Neutrophil (primary cell): ENCODE measurements at regions not wholly inside any gene's neighbourhood (a gene's known extent, or its start where the extent isn't known, plus 50 kb on each side); places are given as distances from the start of the nearest gene placed in this dataset.

Source experiments
- H3K27ac ChIP-seq: fragments of 200-600 bp; sonication (generic); 2 replicates; pipeline ENCODE4 v1.5.1; 2016; ENCODE audit warnings: mild to moderate bottlenecking, moderate library complexity
- H3K27me3 ChIP-seq: fragments of 200-600 bp; sonication (generic); 2 replicates; pipeline ENCODE4 v1.6.0; 2016; ENCODE audit warnings: mild to moderate bottlenecking
- H3K36me3 ChIP-seq: fragments of 200-600 bp; sonication (generic); 2 replicates; pipeline ENCODE4 v1.5.1; 2017
- H3K4me1 ChIP-seq, 2 experiments: fragments of 200-600 bp in 1 of 2; sonication (generic) in 1 of 2; 1 replicate in 1 of 2; 2 replicates in 1 of 2; pipeline versions ENCODE4 v1.5.1 to v1.6.1; 2013 to 2016; ENCODE audit warnings: low read depth in 1 of 2, low read length in 1 of 2, mild to moderate bottlenecking in 1 of 2, moderate library complexity in 1 of 2; ENCODE audit not compliant: control insufficient read depth in 1 of 2, insufficient read depth in 1 of 2
- H3K4me3 ChIP-seq, 2 experiments: fragments of 200-600 bp in 1 of 2; sonication (generic) in 1 of 2; 1 replicate in 1 of 2; 2 replicates in 1 of 2; pipeline ENCODE4 v1.5.1; 2013 to 2016; ENCODE audit warnings: low read depth in 1 of 2, low read length in 1 of 2, mild to moderate bottlenecking in 1 of 2, moderate library complexity in 1 of 2
- H3K9me3 ChIP-seq: fragments of 200-600 bp; sonication (generic); 2 replicates; pipeline ENCODE4 v1.5.1; 2016
- CTCF ChIP-seq: fragments of 200-600 bp; sonication (generic); IDR thresholded peaks from 2 replicates; pipeline ENCODE4 v1.5.1; 2016; ENCODE audit warnings: antibody characterized with exemption

- no peaks in the 10 kb centered on the region for H3K36me3 ChIP-seq
- no peak overlapping the region for H3K27ac ChIP-seq
- no peak for TF ChIP-seq CTCF
- H3K9me3 ChIP-seq: no peaks in the 10 kb centered on the region
- no peak overlapping the region for H3K4me3 ChIP-seq
- H3K4me1 ChIP-seq: no peaks in the 10 kb centered on the region
- H3K27me3 ChIP-seq: peaks cover 50% of the 10 kb centered on the region
Observed at GRCh38 chr9:126056312-126057021, 270.2 kb upstream of the MVB12B start.

GRCh38 chr9:126057121-126057825, 269.4 kb upstream of the MVB12B start:
- Histone ChIP-seq H3K36me3 (no peaks in the 10 kb centered on the region), H3K27me3 (peaks cover 50% of the 10 kb centered on the region), H3K4me1 (no peaks in the 10 kb centered on the region), H3K27ac (no peak overlapping the region), H3K4me3 (no peak overlapping the region), H3K9me3 (no peaks in the 10 kb centered on the region)
- no peak for TF ChIP-seq CTCF

- Histone ChIP-seq H3K36me3 (no peaks in the 10 kb centered on the region), H3K9me3 (no peaks in the 10 kb centered on the region)
- TF ChIP-seq CTCF: no peak
Observed at GRCh38 chr9:126058011-126058531, 268.6 kb upstream of the MVB12B start.

GRCh38 chr9:126058591-126058990, 268.0 kb upstream of the MVB12B start:
- H3K4me1 ChIP-seq: no peaks in the 10 kb centered on the region
- H3K4me3 ChIP-seq: no peak overlapping the region
- no peaks in the 10 kb centered on the region for H3K9me3 ChIP-seq
- no peaks in the 10 kb centered on the region for H3K36me3 ChIP-seq
- TF ChIP-seq CTCF: no peak
- peaks cover 38% of the 10 kb centered on the region for H3K27me3 ChIP-seq
- no peak overlapping the region for H3K27ac ChIP-seq

More at GRCh38 chr9:126058011-126058531, 268.6 kb upstream of the MVB12B start:
- Histone ChIP-seq H3K4me1 (no peaks in the 10 kb centered on the region), H3K4me3 (no peak overlapping the region), H3K27ac (no peak overlapping the region), H3K27me3 (peaks cover 43% of the 10 kb centered on the region)

- H3K4me3 ChIP-seq: no peak overlapping the region
- H3K36me3 ChIP-seq: no peaks in the 10 kb centered on the region
- no peak overlapping the region for H3K27ac ChIP-seq
- TF ChIP-seq CTCF: no peak
- H3K9me3 ChIP-seq: no peaks in the 10 kb centered on the region
- no peaks in the 10 kb centered on the region for H3K4me1 ChIP-seq
- H3K27me3 ChIP-seq: peaks cover 22% of the 10 kb centered on the region
Observed at GRCh38 chr9:126061575-126061974, 265.1 kb upstream of the MVB12B start.
